Peyer's patch (tissue), 4 donors: ENCODE measurements at regions not wholly inside any gene's neighbourhood (a gene's known extent, or its start where the extent isn't known, plus 50 kb on each side); places are given as distances from the start of the nearest gene placed in this dataset.

Source experiments
- DNase-seq, 3 donors: peaks; one replicate each; pipeline ENCODE4 v3.0.0-alpha.2; 2017 to 2019
- H3K27ac ChIP-seq, 4 donors: fragments of 200-600 bp; sonication (generic); one replicate each; pipeline ENCODE4 v1.5.1; 2016 to 2019
- H3K27me3 ChIP-seq, 2 donors: fragments of 200-600 bp; sonication (generic); one replicate each; pipeline ENCODE4 v1.5.1; 2019
- H3K36me3 ChIP-seq, 3 donors: fragments of 200-600 bp; sonication (generic); one replicate each; pipeline ENCODE4 v1.5.1; 2016 to 2019
- H3K4me1 ChIP-seq, 4 donors: fragments of 200-600 bp; sonication (generic); one replicate each; pipeline ENCODE4 v1.5.1; 2016 to 2019
- H3K4me3 ChIP-seq, 4 donors: fragments of 200-600 bp; sonication (generic); 1 replicate in 3 of 4; 2 replicates in 1 of 4; pipeline ENCODE4 v1.5.1; 2016 to 2019; ENCODE audit warnings: mild to moderate bottlenecking in 1 of 4
- H3K9me3 ChIP-seq, 4 donors: fragments of 200-600 bp; sonication (generic); one replicate each; pipeline ENCODE4 v1.5.1; 2016 to 2019; ENCODE audit warnings: mild to moderate bottlenecking in 1 of 4
- POLR2A ChIP-seq, 2 donors: fragments of 450-650 bp; IDR thresholded peaks; one replicate each; pipeline ENCODE4 v1.5.1; 2017; ENCODE audit warnings: antibody characterized with exemption in 2 of 2, mild to moderate bottlenecking in 2 of 2, moderate library complexity in 2 of 2
- TF ChIP-seq, protein P1 (sequence below), 6 experiments: fragments of 450-650 bp in 4 of 6; fragments of 200-600 bp in 2 of 6; sonication (generic) in 1 of 6; IDR thresholded peaks; one replicate each; pipeline ENCODE4 v1.5.1; 2017 to 2019; ENCODE audit warnings: antibody characterized with exemption in 6 of 6, mild to moderate bottlenecking in 3 of 6, moderate library complexity in 1 of 6

DNA sequence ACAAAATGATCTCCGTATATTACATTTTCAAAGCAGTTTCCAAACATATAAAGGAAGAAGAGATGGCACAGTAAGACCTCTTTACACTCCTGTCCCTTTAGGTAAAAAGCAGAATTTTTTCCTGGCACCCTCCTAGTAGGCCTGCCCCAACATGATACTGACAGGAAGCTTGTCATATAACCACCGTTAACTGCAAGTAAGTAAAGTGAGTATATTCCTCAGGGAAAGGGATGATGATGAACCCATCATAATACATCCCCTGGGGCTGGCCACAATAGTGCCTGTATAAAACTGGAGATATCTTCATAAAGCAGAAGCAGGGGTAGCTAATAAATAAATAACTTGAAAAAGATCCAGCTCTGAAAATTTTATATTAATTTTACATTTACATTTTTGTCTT is 893.0 kb downstream of the DIPK2A start:
- Histone ChIP-seq H3K36me3 (no peaks in the 10 kb centered on the region), H3K27me3 (no peaks in the 10 kb centered on the region), H3K4me3 (no peak overlapping the region), H3K27ac (no peak overlapping the region), H3K4me1 (no peaks in the 10 kb centered on the region), H3K9me3 (no peaks in the 10 kb centered on the region)
- TF ChIP-seq POLR2A (IDR thresholded peaks at IDR 0.05) = no peak
- TF ChIP-seq, protein P1, sequence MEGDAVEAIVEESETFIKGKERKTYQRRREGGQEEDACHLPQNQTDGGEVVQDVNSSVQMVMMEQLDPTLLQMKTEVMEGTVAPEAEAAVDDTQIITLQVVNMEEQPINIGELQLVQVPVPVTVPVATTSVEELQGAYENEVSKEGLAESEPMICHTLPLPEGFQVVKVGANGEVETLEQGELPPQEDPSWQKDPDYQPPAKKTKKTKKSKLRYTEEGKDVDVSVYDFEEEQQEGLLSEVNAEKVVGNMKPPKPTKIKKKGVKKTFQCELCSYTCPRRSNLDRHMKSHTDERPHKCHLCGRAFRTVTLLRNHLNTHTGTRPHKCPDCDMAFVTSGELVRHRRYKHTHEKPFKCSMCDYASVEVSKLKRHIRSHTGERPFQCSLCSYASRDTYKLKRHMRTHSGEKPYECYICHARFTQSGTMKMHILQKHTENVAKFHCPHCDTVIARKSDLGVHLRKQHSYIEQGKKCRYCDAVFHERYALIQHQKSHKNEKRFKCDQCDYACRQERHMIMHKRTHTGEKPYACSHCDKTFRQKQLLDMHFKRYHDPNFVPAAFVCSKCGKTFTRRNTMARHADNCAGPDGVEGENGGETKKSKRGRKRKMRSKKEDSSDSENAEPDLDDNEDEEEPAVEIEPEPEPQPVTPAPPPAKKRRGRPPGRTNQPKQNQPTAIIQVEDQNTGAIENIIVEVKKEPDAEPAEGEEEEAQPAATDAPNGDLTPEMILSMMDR (IDR thresholded peaks at IDR 0.05) = no peak
- DNase-seq = no peak

DNA sequence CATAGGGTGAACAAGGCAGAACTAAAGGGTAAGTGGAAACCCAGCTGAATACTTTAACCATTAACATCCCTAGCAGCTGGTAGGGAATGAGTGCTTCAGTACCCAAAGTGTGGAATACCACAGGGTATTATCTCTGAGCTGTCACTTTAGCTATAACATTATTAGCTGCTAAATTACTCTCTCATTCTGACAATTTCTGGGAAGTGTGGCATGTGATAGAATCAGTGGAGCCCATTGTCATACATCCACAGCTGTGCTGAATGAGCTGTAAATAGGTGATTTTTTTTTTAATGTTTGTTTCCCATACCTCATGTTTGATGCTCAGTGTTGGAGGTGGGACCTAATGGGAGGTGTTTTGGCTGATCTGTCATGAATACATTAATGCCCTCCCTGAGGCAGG is 894.3 kb downstream of the DIPK2A start:
- Histone ChIP-seq H3K27me3 (no peaks in the 10 kb centered on the region), H3K4me3 (no peak overlapping the region), H3K9me3 (no peaks in the 10 kb centered on the region), H3K4me1 (no peaks in the 10 kb centered on the region), H3K27ac (no peak overlapping the region), H3K36me3 (no peaks in the 10 kb centered on the region)
- TF ChIP-seq POLR2A (IDR thresholded peaks at IDR 0.05) = no peak
- TF ChIP-seq, protein P1 (IDR thresholded peaks at IDR 0.05) = no peak
- no peak for DNase-seq

- no peaks in the 10 kb centered on the region for H3K36me3 ChIP-seq
- H3K4me3 ChIP-seq = no peak overlapping the region
- H3K4me1 ChIP-seq = no peaks in the 10 kb centered on the region
- H3K9me3 ChIP-seq = no peaks in the 10 kb centered on the region
- no peak for DNase-seq
- H3K27me3 ChIP-seq = no peaks in the 10 kb centered on the region
- H3K27ac ChIP-seq = no peak overlapping the region
- no peak for TF ChIP-seq POLR2A (IDR thresholded peaks at IDR 0.05)
- TF ChIP-seq, protein P1 (IDR thresholded peaks at IDR 0.05) = no peak
These were observed 894.9 kb downstream of the DIPK2A start for GRCh38 chr3:144866476-144866875.

DNA sequence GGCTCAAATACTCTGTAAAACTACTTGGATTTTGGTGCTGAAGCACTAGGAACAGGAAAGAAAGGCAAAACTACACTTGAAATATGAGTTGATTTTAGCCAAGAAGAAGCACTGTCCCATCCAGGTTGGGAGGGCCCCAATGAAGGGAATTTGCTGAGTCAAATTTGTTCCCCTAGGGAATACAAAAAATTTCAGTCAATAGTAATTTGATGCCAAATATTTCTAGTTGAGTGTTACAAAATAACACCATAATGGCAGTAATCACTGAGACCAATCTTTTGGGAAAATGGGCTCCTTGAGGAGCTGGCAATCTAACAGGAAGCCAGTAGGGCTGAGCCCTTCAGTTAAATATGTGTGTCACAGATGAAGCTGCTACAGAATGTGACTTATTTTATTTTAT is 896.9 kb downstream of the DIPK2A start:
- H3K4me1 ChIP-seq = no peaks in the 10 kb centered on the region
- TF ChIP-seq, protein P1 (IDR thresholded peaks at IDR 0.05) = no peak
- TF ChIP-seq POLR2A (IDR thresholded peaks at IDR 0.05) = no peak
- H3K9me3 ChIP-seq = no peaks in the 10 kb centered on the region
- no peak overlapping the region for H3K27ac ChIP-seq
- no peaks in the 10 kb centered on the region for H3K27me3 ChIP-seq
- no peaks in the 10 kb centered on the region for H3K36me3 ChIP-seq
- DNase-seq = no peak
- H3K4me3 ChIP-seq = no peak overlapping the region

- H3K27me3 ChIP-seq = no peaks in the 10 kb centered on the region
- H3K27ac ChIP-seq = no peak overlapping the region
- no peak overlapping the region for H3K4me3 ChIP-seq
- no peak for TF ChIP-seq POLR2A (IDR thresholded peaks at IDR 0.05)
- TF ChIP-seq, protein P1 (IDR thresholded peaks at IDR 0.05) = no peak
- peaks cover 0 to 4% (median 0%) of the 10 kb centered on the region in 4 donors for H3K9me3 ChIP-seq
- H3K36me3 ChIP-seq = no peaks in the 10 kb centered on the region
- no peak for DNase-seq
- H3K4me1 ChIP-seq = no peaks in the 10 kb centered on the region
These were observed 901.4 kb downstream of the DIPK2A start for GRCh38 chr3:144873066-144873465.

GRCh38 chr3:144875211-144875610 is 903.6 kb downstream of the DIPK2A start:
- Histone ChIP-seq H3K27me3 (no peaks in the 10 kb centered on the region), H3K27ac (no peak overlapping the region), H3K4me3 (no peak overlapping the region), H3K4me1 (no peaks in the 10 kb centered on the region), H3K9me3 (peaks cover 0 to 4% (median 0%) of the 10 kb centered on the region in 4 donors), H3K36me3 (no peaks in the 10 kb centered on the region)
- no peak for DNase-seq
- TF ChIP-seq, protein P1 (IDR thresholded peaks at IDR 0.05) = no peak
- no peak for TF ChIP-seq POLR2A (IDR thresholded peaks at IDR 0.05)
